ENCODE measurements at regions not wholly inside any gene's neighbourhood (a gene's known extent, or its start where the extent isn't known, plus 50 kb on each side); places are given as distances from the start of the nearest gene placed in this dataset.
A peak's percentile ranks its signal among the peaks of the same experiment; 100 is the strongest.

- DNase-seq (ENCODE audit: low spot score) (no peak), FAIRE-seq (no peak)
- in situ Hi-C loops (cut with HindIII; ENCODE audit: extremely low pct_ligation_motif_present, low pct_unique_long_range_greater_than_20kb): no loop called here
Measured at GRCh38 chr9:108780942-108781734, 74.6 kb downstream of the ACTL7B start.

More at GRCh38 chr9:108780942-108781734, 74.6 kb downstream of the ACTL7B start:
- no peaks in the 10 kb centered on the region for H4K20me1 ChIP-seq (ENCODE audit: insufficient read depth, low read length)
- H3K79me2 ChIP-seq (ENCODE audit: insufficient read depth, low read length): no peaks in the 10 kb centered on the region
- no peak overlapping the region for H2AFZ ChIP-seq (ENCODE audit: low read length)
- H3K27me3 ChIP-seq (ENCODE audit: control insufficient read depth in 1 of 2, insufficient read depth in 2 of 2, low read length in 2 of 2): no peaks in the 10 kb centered on the region
- H3K9ac ChIP-seq (ENCODE audit: insufficient read depth, low read depth, low read length): peak overlapping the region; percentile 15; the same call in 1 of the 2 replicates
- ChIA-PET POLR2A (no interaction called here), CTCF (ENCODE audit: low intra/inter-chr PET ratio, low total read pairs) (no interaction called here)
- no peak overlapping the region for H3K27ac ChIP-seq (ENCODE audit: extremely low read length, insufficient read depth, low read length)
- 64% methylated on average over 11 of the region's 11 CpGs for WGBS (ENCODE audit: low lambda C conversion rate)
- intact Hi-C loops (cut with micrococcal nuclease; ENCODE audit: unreplicated experiment): no loop called here
- no peak overlapping the region for H3K4me3 ChIP-seq (replicated peaks in 1 of 3; ENCODE audit: insufficient read depth in 1 of 3, low read depth in 2 of 3, low read length in 3 of 3)
- H3K9me3 ChIP-seq (ENCODE audit: low read length): no peaks in the 10 kb centered on the region
- H3K36me3 ChIP-seq (replicated peaks in 1 of 2; ENCODE audit: control insufficient read depth in 1 of 2, insufficient read depth in 2 of 2, low read length in 2 of 2): no peaks in the 10 kb centered on the region
- peak overlapping the region; percentile 39; the same call in 1 of the 2 replicates for H3K4me2 ChIP-seq (ENCODE audit: low read depth, low read length)
- H3K4me1 ChIP-seq (ENCODE audit: insufficient read depth, low read length): peaks cover 83% of the 10 kb centered on the region
- BruUV-seq (replicated peaks): no TSS peak
- TF ChIP-seq CEBPB (IDR thresholded peaks at IDR 0.05; ENCODE audit: borderline replicate concordance, low read depth, low read length) (peak; percentile 64; the same call in 1 of the 2 replicates), CEBPG (CRISPR knock-in tag; IDR thresholded peaks at IDR 0.05) (peak; percentile 16; the same call in 1 of the 2 replicates), LCORL (IDR thresholded peaks at IDR 0.05) (no peak), LCORL (CRISPR knock-in tag; IDR thresholded peaks at IDR 0.05) (no peak), ZNF354B (CRISPR knock-in tag; IDR thresholded peaks at IDR 0.05) (no peak), SCMH1 (CRISPR knock-in tag; IDR thresholded peaks at IDR 0.05; ENCODE audit: borderline replicate concordance) (no peak), HNF4A (CRISPR knock-in tag; IDR thresholded peaks at IDR 0.05) (peak; percentile 21; the same call in 1 of the 2 replicates), HNRNPLL (IDR thresholded peaks at IDR 0.05; ENCODE audit: low read depth, low read length, poor library complexity, severe bottlenecking) (no peak), SOX13 (IDR thresholded peaks at IDR 0.05) (no peak), SOX13 (CRISPR knock-in tag; conservative IDR thresholded peaks at IDR 0.05 in 1 of 2, IDR thresholded peaks at IDR 0.05 in 1 of 2) (peak in 1 of 2 experiments; percentile 16; a peak in 1 of 4 replicates), ZNF44 (CRISPR knock-in tag; IDR thresholded peaks at IDR 0.05) (no peak), ZNF343 (CRISPR knock-in tag; IDR thresholded peaks at IDR 0.05) (no peak), ISL2 (CRISPR knock-in tag; IDR thresholded peaks at IDR 0.05) (no peak), ZNF768 (CRISPR knock-in tag; IDR thresholded peaks at IDR 0.05) (no peak)
- TF ChIP-seq, protein P1, sequence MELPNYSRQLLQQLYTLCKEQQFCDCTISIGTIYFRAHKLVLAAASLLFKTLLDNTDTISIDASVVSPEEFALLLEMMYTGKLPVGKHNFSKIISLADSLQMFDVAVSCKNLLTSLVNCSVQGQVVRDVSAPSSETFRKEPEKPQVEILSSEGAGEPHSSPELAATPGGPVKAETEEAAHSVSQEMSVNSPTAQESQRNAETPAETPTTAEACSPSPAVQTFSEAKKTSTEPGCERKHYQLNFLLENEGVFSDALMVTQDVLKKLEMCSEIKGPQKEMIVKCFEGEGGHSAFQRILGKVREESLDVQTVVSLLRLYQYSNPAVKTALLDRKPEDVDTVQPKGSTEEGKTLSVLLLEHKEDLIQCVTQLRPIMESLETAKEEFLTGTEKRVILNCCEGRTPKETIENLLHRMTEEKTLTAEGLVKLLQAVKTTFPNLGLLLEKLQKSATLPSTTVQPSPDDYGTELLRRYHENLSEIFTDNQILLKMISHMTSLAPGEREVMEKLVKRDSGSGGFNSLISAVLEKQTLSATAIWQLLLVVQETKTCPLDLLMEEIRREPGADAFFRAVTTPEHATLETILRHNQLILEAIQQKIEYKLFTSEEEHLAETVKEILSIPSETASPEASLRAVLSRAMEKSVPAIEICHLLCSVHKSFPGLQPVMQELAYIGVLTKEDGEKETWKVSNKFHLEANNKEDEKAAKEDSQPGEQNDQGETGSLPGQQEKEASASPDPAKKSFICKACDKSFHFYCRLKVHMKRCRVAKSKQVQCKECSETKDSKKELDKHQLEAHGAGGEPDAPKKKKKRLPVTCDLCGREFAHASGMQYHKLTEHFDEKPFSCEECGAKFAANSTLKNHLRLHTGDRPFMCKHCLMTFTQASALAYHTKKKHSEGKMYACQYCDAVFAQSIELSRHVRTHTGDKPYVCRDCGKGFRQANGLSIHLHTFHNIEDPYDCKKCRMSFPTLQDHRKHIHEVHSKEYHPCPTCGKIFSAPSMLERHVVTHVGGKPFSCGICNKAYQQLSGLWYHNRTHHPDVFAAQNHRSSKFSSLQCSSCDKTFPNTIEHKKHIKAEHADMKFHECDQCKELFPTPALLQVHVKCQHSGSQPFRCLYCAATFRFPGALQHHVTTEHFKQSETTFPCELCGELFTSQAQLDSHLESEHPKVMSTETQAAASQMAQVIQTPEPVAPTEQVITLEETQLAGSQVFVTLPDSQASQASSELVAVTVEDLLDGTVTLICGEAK (IDR thresholded peaks at IDR 0.05): no peak
- TF ChIP-seq, protein P1 (CRISPR knock-in tag; IDR thresholded peaks at IDR 0.05): no peak
- TF ChIP-seq, protein P2, sequence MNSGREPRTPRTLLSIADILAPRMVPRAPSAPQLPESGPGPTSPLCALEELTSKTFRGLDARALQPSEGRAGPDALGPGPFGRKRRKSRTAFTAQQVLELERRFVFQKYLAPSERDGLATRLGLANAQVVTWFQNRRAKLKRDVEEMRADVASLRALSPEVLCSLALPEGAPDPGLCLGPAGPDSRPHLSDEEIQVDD (CRISPR knock-in tag; IDR thresholded peaks at IDR 0.05; ENCODE audit: borderline replicate concordance): no peak
- no peak for ATAC-seq

Measured in HepG2 (cell line).